ENCODE measurements at regions not wholly inside any gene's neighbourhood (a gene's known extent, or its start where the extent isn't known, plus 50 kb on each side); places are given as distances from the start of the nearest gene placed in this dataset.

- no peak for TF ChIP-seq E2F4 (CRISPR knock-in tag; IDR thresholded peaks at IDR 0.05; ENCODE audit: borderline replicate concordance, low read depth)
- no peak for TF ChIP-seq GTF2I (CRISPR knock-in tag; conservative IDR thresholded peaks at IDR 0.05)
These were observed 320.5 kb upstream of the EMCN start (continued) for GRCh38 chr4:100838286-100838685.

- peaks cover 5% of the 10 kb centered on the region for H3K36me3 Mint-ChIP-seq
- H3K9me3 Mint-ChIP-seq: peaks cover 18% of the 10 kb centered on the region
- CTCF ChIA-PET: interaction anchor here (2.5 kb wide), 1 partner anchor 12 kb away, joined by 8 read pairs; no protein-coding TSS in a partner anchor
- no peak overlapping the region for H3K27ac Mint-ChIP-seq
- DNase-seq (ENCODE audit: low spot score) (no peak), ATAC-seq (peak; percentile 55; the same call in 1 of the 2 replicates)
- TF ChIP-seq ZNF423 (CRISPR knock-in tag; IDR thresholded peaks at IDR 0.05): no peak
- TF ChIP-seq ZNF219 (CRISPR knock-in tag; IDR thresholded peaks at IDR 0.05; ENCODE audit: borderline replicate concordance): no peak
- no peak for TF ChIP-seq KAT7 (CRISPR knock-in tag; IDR thresholded peaks at IDR 0.05; ENCODE audit: borderline replicate concordance)
- TF ChIP-seq ATF1 (CRISPR knock-in tag; IDR thresholded peaks at IDR 0.05): no peak
- no peak for TF ChIP-seq ZNF671 (CRISPR knock-in tag; IDR thresholded peaks at IDR 0.05)
- TF ChIP-seq PRDM15 (CRISPR knock-in tag; IDR thresholded peaks at IDR 0.05): no peak
- no peak for TF ChIP-seq CBFB (CRISPR knock-in tag; IDR thresholded peaks at IDR 0.05; ENCODE audit: low read depth)
- TF ChIP-seq RORB (CRISPR knock-in tag; IDR thresholded peaks at IDR 0.05): no peak
- no peak for TF ChIP-seq NFE2L1 (CRISPR knock-in tag; IDR thresholded peaks at IDR 0.05)
- no peak for TF ChIP-seq TEAD1 (CRISPR knock-in tag; IDR thresholded peaks at IDR 0.05)
- no peak overlapping the region for H3K4me3 Mint-ChIP-seq
- peaks cover 26% of the 10 kb centered on the region for H3K4me1 Mint-ChIP-seq
- no peaks in the 10 kb centered on the region for H3K27me3 Mint-ChIP-seq (ENCODE audit: low read depth)
- POLR2A ChIA-PET: no interaction called here
These were observed 319.1 kb upstream of the EMCN start for GRCh38 chr4:100836929-100837328.

GRCh38 chr4:100834616-100835015 lies 316.8 kb upstream of the EMCN start:
- TF ChIP-seq NFYB (CRISPR knock-in tag; conservative IDR thresholded peaks at IDR 0.05; ENCODE audit: low read depth) (no peak), PRDM15 (CRISPR knock-in tag; IDR thresholded peaks at IDR 0.05) (no peak), OVOL2 (CRISPR knock-in tag; IDR thresholded peaks at IDR 0.05; ENCODE audit: borderline replicate concordance) (no peak), ESRRA (CRISPR knock-in tag; IDR thresholded peaks at IDR 0.05; ENCODE audit: borderline replicate concordance) (no peak), CBFB (CRISPR knock-in tag; IDR thresholded peaks at IDR 0.05; ENCODE audit: low read depth) (no peak), ZNF232 (CRISPR knock-in tag; IDR thresholded peaks at IDR 0.05) (no peak), PRRX2 (CRISPR knock-in tag; IDR thresholded peaks at IDR 0.05) (no peak), ZNF281 (CRISPR knock-in tag; IDR thresholded peaks at IDR 0.05) (no peak), IRF2 (CRISPR knock-in tag; IDR thresholded peaks at IDR 0.05; ENCODE audit: borderline replicate concordance, low read depth) (no peak), GABPB1 (CRISPR knock-in tag; IDR thresholded peaks at IDR 0.05) (no peak), ZBTB21 (CRISPR knock-in tag; IDR thresholded peaks at IDR 0.05; ENCODE audit: borderline replicate concordance) (no peak), USF1 (CRISPR knock-in tag; IDR thresholded peaks at IDR 0.05) (no peak)
- no peak for ATAC-seq
- Mint-ChIP-seq H3K4me1 (peaks cover 26% of the 10 kb centered on the region), H3K36me3 (peaks cover 9% of the 10 kb centered on the region), H3K9me3 (peaks cover 25% of the 10 kb centered on the region), H3K4me3 (no peak overlapping the region), H3K27me3 (ENCODE audit: low read depth) (no peaks in the 10 kb centered on the region), H3K27ac (no peak overlapping the region)
- POLR2A ChIA-PET: no interaction called here
- no peak for DNase-seq (ENCODE audit: low spot score)
- CTCF ChIA-PET: no interaction called here
